GM20000 (cell line): ENCODE measurements at regions not wholly inside any gene's neighbourhood (a gene's known extent, or its start where the extent isn't known, plus 50 kb on each side); places are given as distances from the start of the nearest gene placed in this dataset.

Experiments used
- DNase-seq: peaks from one replicate; pipeline ENCODE4 v3.0.0; 2012; ENCODE audit warnings: low spot score
- CTCF ChIP-seq: IDR thresholded peaks from 2 replicates; pipeline ENCODE4 v1.5.1; 2012; ENCODE audit warnings: mild to moderate bottlenecking, control low read depth; ENCODE audit errors: extremely low read depth, missing control alignments

DNA sequence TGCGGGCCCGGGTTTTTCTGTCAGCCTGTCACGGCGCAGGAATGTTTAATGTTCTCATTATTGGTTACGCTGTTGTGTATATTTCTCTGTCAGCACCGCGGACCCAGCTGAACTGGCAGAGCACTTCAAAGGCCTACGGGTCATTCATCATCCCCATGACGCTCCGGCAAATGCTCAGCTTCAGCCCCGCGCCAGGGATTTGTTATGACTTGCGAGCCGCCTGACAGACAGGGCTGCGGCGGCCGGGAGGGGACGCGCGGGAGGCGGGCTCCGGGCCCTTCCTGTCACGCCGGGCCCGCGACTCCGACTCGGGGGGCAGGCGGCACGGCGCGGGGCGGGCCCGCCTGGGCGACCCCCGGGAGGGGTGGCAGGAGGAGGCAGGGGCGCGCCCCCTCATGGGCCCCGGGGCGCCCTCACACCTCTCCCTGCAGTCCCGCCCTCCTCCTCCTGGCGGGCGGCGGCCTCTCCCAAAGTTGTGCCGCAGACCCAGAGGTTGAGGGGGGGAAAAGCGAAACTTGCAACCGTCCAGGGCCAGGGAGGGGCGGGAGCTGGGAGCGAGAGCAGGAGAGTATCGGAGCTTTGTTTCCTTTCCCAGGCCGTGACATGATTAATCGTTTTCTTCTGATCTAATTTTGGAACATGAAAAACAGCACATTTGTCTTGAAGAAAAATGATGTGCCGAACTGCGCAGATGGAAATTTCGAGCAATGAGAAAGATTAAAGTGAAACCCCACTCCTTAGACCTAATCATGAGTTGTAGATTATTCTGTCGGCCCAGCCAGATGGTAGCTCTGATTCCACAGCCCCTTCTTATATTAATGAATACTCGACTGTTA is 59.3 kb upstream of the COMTD1 start:
- TF ChIP-seq CTCF: no peak
- peak; percentile 73 for DNase-seq

GRCh38 chr10:75294518-75294865 is 58.7 kb upstream of the COMTD1 start:
- TF ChIP-seq CTCF: no peak
- DNase-seq: no peak

- TF ChIP-seq CTCF: no peak
- DNase-seq: no peak
These were observed 58.3 kb upstream of the COMTD1 start for GRCh38 chr10:75294031-75294437.

GRCh38 chr10:75293446-75293820 is 57.7 kb upstream of the COMTD1 start:
- DNase-seq: no peak
- TF ChIP-seq CTCF: no peak

DNA sequence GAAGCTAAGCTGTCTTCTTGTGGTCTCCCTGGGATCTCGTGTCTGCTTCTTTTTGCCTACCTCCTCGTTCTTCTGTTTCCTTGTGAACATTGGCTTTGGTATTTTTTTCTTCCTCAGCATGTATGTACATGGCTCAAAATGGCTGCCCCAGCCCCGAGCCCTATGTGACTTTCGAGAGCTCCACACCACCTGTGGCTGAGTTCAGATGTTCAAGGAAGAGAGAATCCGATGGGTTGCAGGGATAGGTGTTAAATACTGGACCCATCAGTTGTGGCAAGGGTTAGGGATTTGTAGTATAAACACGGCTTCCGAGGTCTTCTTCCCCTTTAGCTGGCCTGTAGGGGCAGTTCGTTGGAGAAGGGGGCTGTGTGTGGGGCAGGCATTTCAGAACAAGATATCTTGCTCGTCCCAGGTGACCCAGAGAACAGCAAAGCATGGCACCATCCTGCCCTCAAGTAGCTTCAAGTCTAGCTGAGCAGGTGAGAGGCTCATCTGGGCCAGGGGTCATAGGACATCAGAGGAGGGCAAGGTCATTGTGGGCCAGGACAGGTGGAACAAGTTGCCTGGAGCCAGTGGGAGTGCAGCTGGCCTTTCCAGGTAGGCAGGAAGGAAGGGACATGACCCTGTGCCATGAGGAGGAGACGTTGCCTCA is 57.2 kb upstream of the COMTD1 start:
- no peak for DNase-seq
- no peak for TF ChIP-seq CTCF

- no peak for TF ChIP-seq CTCF
- DNase-seq: no peak
These were observed 56.0 kb upstream of the COMTD1 start for GRCh38 chr10:75291805-75292204.

DNA sequence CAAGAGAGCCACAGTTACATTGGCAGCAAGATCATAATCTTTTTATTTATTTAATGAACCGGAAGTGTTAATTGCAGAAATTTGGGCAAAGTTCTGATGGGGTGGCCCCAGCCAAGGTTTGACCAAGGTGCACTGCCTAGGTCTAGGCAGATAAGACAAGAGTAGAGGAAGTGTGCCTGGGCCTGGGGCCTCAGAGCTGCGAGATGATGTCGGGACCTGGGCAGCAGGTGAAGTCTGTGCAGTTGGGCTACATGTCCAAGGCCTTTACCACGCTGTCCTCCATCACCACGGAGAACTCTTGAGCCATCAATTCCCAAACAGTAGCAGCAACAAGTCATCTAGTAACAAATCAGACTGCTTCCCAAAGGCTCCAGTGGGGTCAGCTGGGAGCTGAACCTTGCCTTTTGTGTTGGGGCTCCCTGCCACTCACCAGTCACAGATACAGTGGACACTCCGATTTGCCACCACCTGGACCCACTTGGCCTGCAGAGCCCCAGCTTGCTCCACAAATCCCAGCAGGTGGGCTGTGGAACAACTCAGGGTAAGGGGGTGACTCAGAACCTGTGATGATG is 52.5 kb upstream of the COMTD1 start:
- no peak for DNase-seq
- no peak for TF ChIP-seq CTCF
